ENCODE measurements at regions not wholly inside any gene's neighbourhood (a gene's known extent, or its start where the extent isn't known, plus 50 kb on each side); places are given as distances from the start of the nearest gene placed in this dataset.

DNA sequence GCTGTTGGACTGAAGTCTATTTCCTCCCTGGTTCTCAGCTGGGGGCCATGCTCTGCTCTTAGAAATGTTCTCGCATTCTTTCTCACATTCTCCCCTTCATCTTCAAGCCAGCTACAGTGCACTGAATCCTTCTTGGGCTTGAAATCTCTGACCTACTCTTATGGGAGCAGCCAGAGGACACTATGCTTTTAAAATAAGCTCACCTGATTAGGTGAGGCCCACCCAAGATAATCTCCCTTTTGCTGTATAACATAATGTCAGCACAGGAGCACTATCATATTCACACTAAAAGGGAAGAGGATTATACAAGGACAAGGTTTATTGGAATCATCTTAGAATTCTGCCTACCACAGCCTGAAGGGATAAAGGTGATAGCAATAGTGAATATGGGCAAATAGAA is 146.3 kb downstream of the ZNF674 start:
- TF ChIP-seq, protein P1, sequence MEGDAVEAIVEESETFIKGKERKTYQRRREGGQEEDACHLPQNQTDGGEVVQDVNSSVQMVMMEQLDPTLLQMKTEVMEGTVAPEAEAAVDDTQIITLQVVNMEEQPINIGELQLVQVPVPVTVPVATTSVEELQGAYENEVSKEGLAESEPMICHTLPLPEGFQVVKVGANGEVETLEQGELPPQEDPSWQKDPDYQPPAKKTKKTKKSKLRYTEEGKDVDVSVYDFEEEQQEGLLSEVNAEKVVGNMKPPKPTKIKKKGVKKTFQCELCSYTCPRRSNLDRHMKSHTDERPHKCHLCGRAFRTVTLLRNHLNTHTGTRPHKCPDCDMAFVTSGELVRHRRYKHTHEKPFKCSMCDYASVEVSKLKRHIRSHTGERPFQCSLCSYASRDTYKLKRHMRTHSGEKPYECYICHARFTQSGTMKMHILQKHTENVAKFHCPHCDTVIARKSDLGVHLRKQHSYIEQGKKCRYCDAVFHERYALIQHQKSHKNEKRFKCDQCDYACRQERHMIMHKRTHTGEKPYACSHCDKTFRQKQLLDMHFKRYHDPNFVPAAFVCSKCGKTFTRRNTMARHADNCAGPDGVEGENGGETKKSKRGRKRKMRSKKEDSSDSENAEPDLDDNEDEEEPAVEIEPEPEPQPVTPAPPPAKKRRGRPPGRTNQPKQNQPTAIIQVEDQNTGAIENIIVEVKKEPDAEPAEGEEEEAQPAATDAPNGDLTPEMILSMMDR (IDR thresholded peaks at IDR 0.05; ENCODE audit: low read length) = no peak
- no peak for TF ChIP-seq EZH2 (IDR thresholded peaks at IDR 0.05; ENCODE audit: borderline replicate concordance, low read length)

Data from OCI-LY1 (cell line).